AG09319 (cell line): ENCODE measurements at regions not wholly inside any gene's neighbourhood (a gene's known extent, or its start where the extent isn't known, plus 50 kb on each side); places are given as distances from the start of the nearest gene placed in this dataset.

Source experiments
- DNase-seq: peaks from one replicate; pipeline ENCODE4 v3.0.0-alpha.2; 2010; ENCODE audit warnings: low read depth; ENCODE audit errors: extremely low read depth
- CTCF ChIP-seq: IDR thresholded peaks from 2 replicates; pipeline ENCODE4 v1.5.1; 2011; ENCODE audit warnings: low read depth, mild to moderate bottlenecking, inconsistent platforms, low read length, moderate library complexity

GRCh38 chr1:30303387-30303786 lies 420.0 kb downstream of the MATN1 start:
- no peak for DNase-seq
- no peak for TF ChIP-seq CTCF

DNA sequence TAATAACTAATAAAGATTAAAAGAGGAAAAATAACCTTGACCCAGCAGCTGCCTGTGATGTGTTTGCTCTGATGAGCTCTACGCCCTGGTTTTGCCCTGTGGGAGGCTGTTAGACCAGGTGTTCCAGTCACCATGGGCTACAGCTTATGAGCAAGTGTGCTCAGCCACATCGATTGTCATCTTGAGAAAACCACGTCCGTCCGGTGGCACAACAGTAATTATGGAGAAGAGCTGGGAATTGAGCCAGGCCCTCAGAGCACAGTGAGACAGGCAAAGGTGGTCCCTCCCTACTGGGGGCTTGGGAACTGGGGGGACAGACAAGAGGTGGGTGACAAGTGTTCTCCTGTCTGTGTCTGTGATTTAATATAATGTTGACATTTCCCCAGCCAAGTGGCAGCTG lies 420.5 kb downstream of the MATN1 start:
- DNase-seq, result no peak
- no peak for TF ChIP-seq CTCF

DNA sequence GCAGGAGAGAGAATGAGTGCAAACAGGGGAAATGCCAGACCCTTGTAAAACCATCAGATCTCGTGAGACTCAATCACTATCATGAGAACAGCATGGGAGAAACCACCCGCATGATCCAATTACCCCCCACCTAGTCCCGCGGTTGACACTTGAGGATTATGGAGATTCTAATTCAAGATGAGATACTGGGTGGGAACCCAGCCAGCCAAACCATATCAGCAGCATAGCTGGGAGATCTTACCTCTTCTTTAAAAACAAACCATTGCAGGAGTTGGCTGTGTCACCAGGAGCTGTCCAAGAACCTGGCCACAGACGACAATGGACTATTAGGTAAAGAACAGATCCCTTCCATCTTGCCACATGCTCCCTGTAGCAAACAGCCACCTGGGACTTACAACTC lies 422.7 kb downstream of the MATN1 start:
- DNase-seq, result no peak
- no peak for TF ChIP-seq CTCF

- no peak for DNase-seq
- TF ChIP-seq CTCF, result no peak
Observed at GRCh38 chr1:30299393-30299792, 424.0 kb downstream of the MATN1 start.

GRCh38 chr1:30295674-30296073 lies 427.7 kb downstream of the MATN1 start:
- TF ChIP-seq CTCF, result no peak
- no peak for DNase-seq

DNA sequence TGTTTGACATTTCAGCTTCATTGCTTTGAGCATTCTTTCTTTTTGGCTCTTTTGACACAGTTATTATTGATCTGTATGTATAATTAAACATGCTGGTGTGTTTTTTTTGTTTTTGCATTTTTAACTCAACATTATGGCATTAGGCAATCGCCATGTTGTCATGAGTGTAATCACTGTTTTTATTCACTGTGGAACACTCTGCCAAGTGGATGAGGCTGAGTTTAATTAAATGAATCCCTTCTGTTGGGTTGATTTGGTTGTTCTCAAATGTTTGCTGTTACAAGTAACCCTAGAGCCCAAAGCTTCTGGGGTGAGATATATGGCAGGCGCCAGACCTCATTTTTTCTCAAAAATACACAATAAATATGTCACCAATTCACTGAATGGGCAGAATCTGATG lies 428.1 kb downstream of the MATN1 start:
- no peak for DNase-seq
- no peak for TF ChIP-seq CTCF

GRCh38 chr1:30294508-30294907 lies 428.9 kb downstream of the MATN1 start:
- no peak for DNase-seq

More at GRCh38 chr1:30294508-30294907, 428.9 kb downstream of the MATN1 start:
- no peak for TF ChIP-seq CTCF
